Panc1 (cell line): ENCODE measurements at regions not wholly inside any gene's neighbourhood (a gene's known extent, or its start where the extent isn't known, plus 50 kb on each side); places are given as distances from the start of the nearest gene placed in this dataset.

Source experiments
- CTCF ChIP-seq: fragments of 450-650 bp; IDR thresholded peaks from 2 replicates; pipeline ENCODE4 v1.5.1; 2017; ENCODE audit warnings: mild to moderate bottlenecking
- POLR2AphosphoS5 ChIP-seq: IDR thresholded peaks from 2 replicates; pipeline ENCODE4 v1.6.1; 2012; ENCODE audit warnings: mild to moderate bottlenecking, low read depth, low read length, moderate library complexity
- REST ChIP-seq, 2 experiments: IDR thresholded peaks; 2 replicates each; pipeline ENCODE4 v1.6.1; 2011 to 2012; ENCODE audit warnings: low read depth in 2 of 2, control low read depth in 1 of 2, low read length in 1 of 2, mild to moderate bottlenecking in 1 of 2, moderate library complexity in 1 of 2; ENCODE audit not compliant: insufficient read depth in 1 of 2
- TCF7L2 ChIP-seq: IDR thresholded peaks from 2 replicates; pipeline ENCODE4 v1.6.1; 2011; ENCODE audit warnings: mild to moderate bottlenecking, low read depth, low read length, inconsistent platforms

GRCh38 chr13:99640260-99640659 lies 139.0 kb downstream of the TM9SF2 start:
- TF ChIP-seq CTCF (no peak), REST (IDR thresholded peaks at IDR 0.05; ENCODE audit: insufficient read depth in 1 of 2, low read depth in 2 of 2, low read length in 1 of 2) (no peak), POLR2AphosphoS5 (no peak), TCF7L2 (no peak)
